ENCODE measurements at regions not wholly inside any gene's neighbourhood (a gene's known extent, or its start where the extent isn't known, plus 50 kb on each side); places are given as distances from the start of the nearest gene placed in this dataset.

DNA sequence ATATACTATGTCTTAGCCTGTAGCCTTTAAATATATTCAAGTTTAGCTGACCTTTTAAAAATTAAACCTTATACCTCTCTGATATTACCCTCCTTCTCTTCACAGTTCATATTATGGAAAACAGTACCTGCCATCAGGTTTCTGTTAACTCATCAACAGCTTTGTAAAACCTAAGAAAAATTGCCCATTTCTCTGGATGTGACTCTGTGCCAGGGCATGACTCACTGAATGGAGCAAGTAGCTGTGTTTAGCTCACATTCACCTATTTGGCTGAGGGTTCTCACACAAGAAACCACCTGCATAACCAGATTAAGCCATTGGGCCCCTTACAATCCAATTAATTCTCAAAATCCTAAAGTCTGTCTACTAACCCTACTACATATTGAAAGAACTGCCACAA lies 678.8 kb upstream of the MARCKS start:
- DNase-seq (ENCODE audit: low read depth) = no peak
- H3K4me3 ChIP-seq (ENCODE audit: low read length) = no peak overlapping the region
- no peak for TF ChIP-seq CTCF (conservative IDR thresholded peaks at IDR 0.05; ENCODE audit: low read depth, low read length)

DNA sequence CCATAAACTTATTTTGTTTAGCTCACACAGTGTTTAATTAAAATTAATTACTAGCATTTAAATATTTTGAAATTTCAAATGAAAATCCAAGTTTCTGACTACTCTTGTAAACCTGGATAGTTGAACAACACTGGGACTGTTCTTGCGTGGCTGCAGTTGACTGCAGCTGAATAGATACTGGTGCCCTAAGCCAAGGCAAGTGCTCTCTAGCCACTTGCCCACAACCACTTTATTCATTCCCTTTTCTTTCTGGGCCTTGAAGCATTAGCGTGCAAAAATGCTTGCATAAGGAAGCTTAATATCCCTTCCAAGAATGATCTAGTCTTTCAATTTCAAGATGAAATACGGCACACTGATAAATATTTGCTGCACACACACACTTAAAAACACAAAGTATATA lies 676.0 kb upstream of the MARCKS start:
- no peak for DNase-seq (ENCODE audit: low read depth)
- TF ChIP-seq CTCF (conservative IDR thresholded peaks at IDR 0.05; ENCODE audit: low read depth, low read length) = no peak
- no peak overlapping the region for H3K4me3 ChIP-seq (ENCODE audit: low read length)

DNA sequence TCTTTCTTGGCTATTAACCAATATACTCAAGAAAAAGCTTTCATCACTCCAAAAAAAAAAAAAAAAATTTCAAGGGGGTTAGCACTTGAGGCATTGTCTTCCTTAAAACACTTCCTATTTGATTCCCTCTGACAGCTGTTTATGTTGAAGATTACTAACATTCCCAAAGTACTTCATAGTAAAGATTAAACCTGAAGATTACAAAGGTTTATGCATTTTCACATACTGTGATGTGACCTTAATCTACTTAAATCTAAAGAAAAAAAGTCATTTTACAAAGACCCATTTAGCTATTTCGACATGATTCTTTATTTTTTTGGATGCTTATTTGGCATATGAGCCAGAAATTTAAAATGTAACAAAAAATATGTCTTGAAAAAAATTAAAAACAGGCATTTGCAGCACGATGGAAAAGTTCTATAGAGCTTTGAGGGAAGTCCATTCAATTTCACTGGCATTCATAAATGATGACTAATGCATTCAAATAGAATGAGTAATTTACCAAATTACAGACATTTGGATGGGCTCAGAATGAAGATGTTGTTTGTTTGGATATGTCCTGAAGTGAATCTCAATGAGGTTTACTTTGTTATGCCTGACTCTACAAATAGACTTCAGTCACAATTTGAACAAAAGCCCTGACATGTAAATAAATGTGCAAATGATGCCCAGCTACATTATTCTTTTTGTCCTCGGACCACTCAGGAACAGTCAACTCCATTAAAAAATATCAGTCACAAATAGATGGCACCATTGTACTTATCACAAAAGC lies 674.6 kb upstream of the MARCKS start:
- H3K4me3 ChIP-seq (ENCODE audit: low read length) = no peak overlapping the region
- DNase-seq (ENCODE audit: low read depth) = peak; percentile 54
- TF ChIP-seq CTCF (conservative IDR thresholded peaks at IDR 0.05; ENCODE audit: low read depth, low read length) = no peak

- TF ChIP-seq CTCF (conservative IDR thresholded peaks at IDR 0.05; ENCODE audit: low read depth, low read length) = peak; percentile 12
- DNase-seq (ENCODE audit: low read depth) = peak; percentile 54
These were observed 672.9 kb upstream of the MARCKS start for GRCh38 chr6:113184291-113184690.

DNA sequence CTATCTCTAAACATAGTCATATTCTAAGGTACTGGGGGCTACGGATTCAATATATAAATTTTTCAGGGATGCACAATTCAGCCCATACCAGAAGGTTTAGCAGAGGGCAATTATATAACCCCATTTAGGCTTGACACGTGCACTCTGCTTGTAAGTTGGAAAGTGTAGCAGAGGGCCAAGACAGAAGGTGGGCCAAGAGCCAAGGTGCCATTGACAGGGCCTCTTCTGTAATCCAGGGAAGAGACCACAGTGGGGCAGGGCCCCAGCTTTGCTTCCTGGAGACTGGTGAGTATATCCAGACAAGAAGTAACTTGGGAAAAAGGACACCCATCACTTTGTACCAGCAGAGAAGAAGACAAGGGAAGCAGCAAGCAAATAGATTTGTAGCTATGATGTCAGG lies 672.4 kb upstream of the MARCKS start:
- DNase-seq (ENCODE audit: low read depth) = no peak
- no peak for TF ChIP-seq CTCF (conservative IDR thresholded peaks at IDR 0.05; ENCODE audit: low read depth, low read length)

More at GRCh38 chr6:113184291-113184690, 672.9 kb upstream of the MARCKS start:
- H3K4me3 ChIP-seq (ENCODE audit: low read length) = no peak overlapping the region

DNA sequence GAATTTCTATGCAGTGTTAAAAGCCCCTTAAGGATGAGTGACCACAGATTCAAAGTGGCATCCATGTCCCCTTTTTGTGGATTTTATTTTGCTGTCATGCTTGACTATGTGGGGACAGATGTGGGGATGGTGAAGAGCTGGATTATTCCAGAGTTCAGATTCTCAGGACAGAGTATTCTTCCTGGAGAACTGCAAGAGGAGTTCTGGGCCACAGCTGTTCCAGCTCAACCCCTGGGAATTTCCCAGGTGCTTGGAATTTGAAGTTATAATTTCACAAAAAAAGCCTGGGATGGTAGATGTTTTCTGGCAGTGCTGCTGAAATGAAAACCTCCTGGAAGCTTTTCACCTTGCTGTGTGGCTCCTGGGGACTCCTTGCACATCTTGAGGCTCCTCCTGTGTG lies 671.8 kb upstream of the MARCKS start:
- no peak for TF ChIP-seq CTCF (conservative IDR thresholded peaks at IDR 0.05; ENCODE audit: low read depth, low read length)
- DNase-seq (ENCODE audit: low read depth) = no peak
- no peak overlapping the region for H3K4me3 ChIP-seq (ENCODE audit: low read length)

More for the DNA sequence above, 672.4 kb upstream of the MARCKS start:
- H3K4me3 ChIP-seq (ENCODE audit: low read length) = no peak overlapping the region

- no peak for DNase-seq (ENCODE audit: low read depth)
- TF ChIP-seq CTCF (conservative IDR thresholded peaks at IDR 0.05; ENCODE audit: low read depth, low read length) = no peak
- H3K4me3 ChIP-seq (ENCODE audit: low read length) = no peak overlapping the region
These were observed 669.5 kb upstream of the MARCKS start for GRCh38 chr6:113187661-113188060.

Data from retinal pigment epithelial cell (primary cell).